Choroid plexus epithelial cell (primary cell): ENCODE measurements at regions not wholly inside any gene's neighbourhood (a gene's known extent, or its start where the extent isn't known, plus 50 kb on each side); places are given as distances from the start of the nearest gene placed in this dataset.
A peak's percentile ranks its signal among the peaks of the same experiment; 100 is the strongest.
"Not testable (repeated sequence)": the region's sequence is repeated elsewhere in the genome, so short reads cannot be mapped to it uniquely, and the experiment has no call there.

ENCODE experiments used
- DNase-seq: peaks from one replicate; pipeline ENCODE4 v3.0.0-alpha.2; 2010; ENCODE audit warnings: low read depth
- H3K4me3 ChIP-seq: 2 replicates; pipeline ENCODE4 v1.5.1; 2011; ENCODE audit warnings: low read depth, mild to moderate bottlenecking, control low read depth, low read length, moderate library complexity
- CTCF ChIP-seq: conservative IDR thresholded peaks from 2 replicates; pipeline ENCODE4 v1.5.1; 2011; ENCODE audit warnings: low read depth, mild to moderate bottlenecking, control low read depth, inconsistent platforms, low read length, moderate library complexity

DNA sequence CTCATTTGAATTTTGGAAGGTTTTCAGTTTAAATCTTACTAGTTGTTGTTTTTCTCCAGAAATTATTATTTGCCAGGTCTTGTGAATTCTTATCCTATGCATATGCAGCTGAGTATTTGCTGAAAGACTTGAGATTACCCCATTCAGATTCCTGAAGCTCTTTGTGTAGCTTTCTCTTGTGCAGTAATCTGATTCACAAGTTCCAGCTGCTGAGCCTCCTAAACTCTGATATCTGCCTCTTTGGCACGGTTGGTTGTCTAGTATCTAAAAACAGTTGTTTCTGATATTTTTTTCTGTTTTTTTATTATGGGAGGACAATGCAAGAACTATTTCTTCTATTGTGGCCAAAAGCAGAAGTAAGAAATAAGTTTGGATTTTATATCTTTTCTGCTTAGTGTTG, 863.9 kb upstream of the MANEA start:
- H3K4me3 ChIP-seq: no peak overlapping the region
- TF ChIP-seq CTCF: no peak
- peak; percentile 14 for DNase-seq

DNA sequence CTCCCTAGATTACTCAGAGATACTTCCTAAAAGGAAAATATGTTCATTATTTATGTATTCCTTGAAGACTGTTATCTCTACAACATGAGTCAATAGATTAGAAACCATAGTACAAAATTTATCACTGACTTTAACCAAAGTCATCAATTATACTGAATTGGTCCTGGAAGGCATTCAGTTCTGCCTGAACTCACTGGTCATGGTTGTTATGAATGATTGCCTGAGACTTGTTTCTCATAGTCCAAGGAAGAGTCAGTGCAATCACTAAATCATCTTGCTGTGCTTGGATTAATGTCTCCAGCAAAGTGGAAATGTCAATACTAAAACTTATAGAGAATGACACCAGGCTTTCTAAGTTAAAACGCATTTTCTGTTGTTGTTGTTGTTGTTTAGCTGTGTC, 878.6 kb upstream of the MANEA start:
- DNase-seq: no peak
- no peak overlapping the region for H3K4me3 ChIP-seq
- no peak for TF ChIP-seq CTCF

DNA sequence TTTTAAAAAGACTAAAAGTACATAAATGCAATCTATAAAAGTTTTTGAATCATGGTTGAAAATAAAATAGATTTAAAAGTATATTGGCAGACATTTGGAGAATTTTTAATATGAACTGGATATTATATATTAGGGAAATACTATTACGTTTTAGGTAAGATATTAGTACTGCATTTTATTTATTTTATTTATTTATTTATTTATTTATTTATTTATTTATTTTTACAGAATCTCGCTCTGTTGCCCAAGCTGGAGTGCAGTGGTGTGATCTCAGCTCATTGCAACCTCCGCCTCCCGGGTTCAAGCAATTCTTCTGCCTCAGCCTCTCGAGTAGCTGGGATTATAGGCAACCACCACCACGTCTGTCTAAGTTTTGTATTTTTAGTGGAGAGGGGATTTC, 890.1 kb upstream of the MANEA start:
- H3K4me3 ChIP-seq, DNase-seq: not testable (repeated sequence)

GRCh38 chr6:94683409-94683808, 893.9 kb upstream of the MANEA start:
- no peak for DNase-seq
- H3K4me3 ChIP-seq: no peak overlapping the region
- TF ChIP-seq CTCF: no peak

- peak; percentile 5 for DNase-seq
- no peak for TF ChIP-seq CTCF
- H3K4me3 ChIP-seq: no peak overlapping the region
Measured at GRCh38 chr6:94680669-94681212, 896.6 kb upstream of the MANEA start.

GRCh38 chr6:94673251-94673650, 904.1 kb upstream of the MANEA start:
- no peak overlapping the region for H3K4me3 ChIP-seq
- TF ChIP-seq CTCF: no peak
- no peak for DNase-seq

GRCh38 chr6:94670017-94670416, 907.3 kb upstream of the MANEA start:
- no peak for DNase-seq
- no peak overlapping the region for H3K4me3 ChIP-seq
- TF ChIP-seq CTCF: no peak

DNA sequence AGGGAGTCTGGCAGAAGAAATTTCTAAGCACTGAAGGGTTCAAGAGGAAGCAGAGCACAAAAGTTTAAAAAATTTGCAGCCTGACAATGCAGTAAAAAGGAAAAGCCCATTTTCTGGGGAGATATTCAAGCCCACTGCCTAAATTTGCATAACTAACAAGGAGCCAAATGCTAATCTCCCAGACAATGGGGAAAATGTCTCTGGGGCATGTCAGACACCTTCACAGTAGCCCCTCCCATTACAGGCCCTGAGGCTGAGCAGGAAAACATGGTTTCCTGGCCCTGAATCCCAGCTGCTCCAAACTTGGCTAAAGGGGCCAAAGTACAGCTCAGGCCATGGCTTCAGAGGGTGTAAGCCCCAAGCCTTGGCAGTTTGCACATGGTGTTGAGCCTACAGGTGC, 908.5 kb upstream of the MANEA start:
- TF ChIP-seq CTCF: no peak
- DNase-seq: no peak
- no peak overlapping the region for H3K4me3 ChIP-seq
